GM18502 (cell line): ENCODE measurements at regions not wholly inside any gene's neighbourhood (a gene's known extent, or its start where the extent isn't known, plus 50 kb on each side); places are given as distances from the start of the nearest gene placed in this dataset.
"Not testable (repeated sequence)": the region's sequence is repeated elsewhere in the genome, so short reads cannot be mapped to it uniquely, and the experiment has no call there.

Experiments used
- ATAC-seq: cut with Tn5 transposase; IDR thresholded peaks from one replicate; pipeline ENCODE4 v1.9.1; 2021; ENCODE audit warnings: mild to moderate bottlenecking; ENCODE audit not compliant: unreplicated experiment, poor library complexity

DNA sequence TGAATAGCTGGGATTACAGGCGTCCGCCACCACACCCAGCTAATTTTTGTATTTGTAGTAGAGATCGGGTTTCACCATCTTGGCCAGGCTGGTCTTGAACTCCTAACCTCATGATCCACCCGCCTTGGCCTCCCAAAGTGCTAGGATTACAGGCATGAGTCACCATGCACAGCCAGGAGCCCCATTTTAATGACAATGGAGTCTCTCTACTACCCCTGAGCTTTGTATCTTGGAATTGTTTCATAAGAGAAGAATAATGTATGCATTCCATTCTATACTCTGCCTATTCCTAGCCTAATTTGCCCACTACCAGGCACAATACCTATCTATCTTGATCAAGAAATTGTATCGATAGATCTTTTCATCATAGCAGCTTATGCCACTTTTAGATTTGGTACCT is 574.1 kb downstream of the HTR1A start:
- ATAC-seq = not testable (repeated sequence)

- ATAC-seq = no peak
These were observed 586.4 kb downstream of the HTR1A start for GRCh38 chr5:63375851-63376250.

GRCh38 chr5:63374085-63374484 is 588.2 kb downstream of the HTR1A start:
- no peak for ATAC-seq

DNA sequence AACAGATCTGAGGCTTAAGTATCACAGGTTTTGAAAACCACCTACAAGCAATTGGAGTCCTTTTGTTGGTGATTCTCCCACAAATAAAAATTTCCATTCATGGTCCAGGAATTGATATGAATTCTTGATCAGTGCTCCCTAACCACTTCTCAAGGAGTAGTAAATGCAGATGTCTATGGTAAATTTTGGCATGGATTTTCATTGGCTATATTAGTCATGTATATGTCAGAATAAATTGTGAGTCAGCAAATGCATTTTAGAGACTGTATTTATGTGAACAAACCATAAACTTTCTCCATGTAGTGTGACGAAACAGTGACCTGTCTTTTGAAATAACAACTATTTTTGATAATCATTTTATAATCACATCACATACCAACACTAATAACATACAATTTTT is 611.1 kb downstream of the HTR1A start:
- ATAC-seq = no peak

DNA sequence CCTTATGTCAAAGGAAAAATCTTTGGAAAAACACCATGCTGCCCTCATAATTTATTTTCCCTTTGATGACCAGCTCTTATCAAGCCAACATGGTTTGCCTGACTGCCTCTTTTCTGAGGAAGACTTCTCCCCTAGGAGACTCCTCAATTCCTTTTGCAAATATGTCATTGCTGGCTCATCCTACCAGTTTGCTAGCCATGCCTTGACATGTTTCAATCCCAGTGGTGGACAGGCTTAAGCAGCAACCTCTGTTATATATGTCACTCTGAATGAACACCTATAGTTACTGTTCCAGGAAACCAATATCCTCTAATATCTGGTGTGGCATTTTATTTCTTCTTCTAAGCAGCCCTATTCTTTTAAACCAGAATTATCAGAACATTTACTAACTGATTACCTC is 615.8 kb downstream of the HTR1A start:
- no peak for ATAC-seq

- ATAC-seq = no peak
These were observed 620.8 kb downstream of the HTR1A start for GRCh38 chr5:63341442-63341841.

- ATAC-seq = no peak
These were observed 638.3 kb downstream of the HTR1A start for GRCh38 chr5:63323926-63324325.

DNA sequence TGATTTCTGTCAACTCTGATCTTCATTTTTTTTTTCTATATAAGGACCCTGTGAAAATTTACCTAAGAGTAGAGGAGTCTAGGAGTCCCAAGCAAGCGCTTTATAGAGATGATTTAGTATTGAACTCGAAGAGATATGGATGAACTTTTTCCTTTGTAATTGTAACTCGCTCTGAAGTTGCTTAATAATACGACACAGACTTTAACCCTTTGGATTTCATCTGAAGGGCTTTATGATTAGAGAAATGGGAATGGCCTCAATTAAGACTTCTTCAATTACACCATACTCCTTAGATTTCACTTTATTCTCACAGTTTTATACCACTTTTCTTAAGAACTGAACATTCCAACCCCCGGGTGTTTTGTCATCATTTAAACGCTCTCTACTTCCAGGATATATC is 647.7 kb downstream of the HTR1A start:
- ATAC-seq = no peak

- no peak for ATAC-seq
These were observed 651.6 kb downstream of the HTR1A start for GRCh38 chr5:63310644-63311043.

- ATAC-seq = no peak
These were observed 655.3 kb downstream of the HTR1A start for GRCh38 chr5:63306909-63307308.

- ATAC-seq = no peak
These were observed 668.9 kb downstream of the HTR1A start for GRCh38 chr5:63293317-63293716.

DNA sequence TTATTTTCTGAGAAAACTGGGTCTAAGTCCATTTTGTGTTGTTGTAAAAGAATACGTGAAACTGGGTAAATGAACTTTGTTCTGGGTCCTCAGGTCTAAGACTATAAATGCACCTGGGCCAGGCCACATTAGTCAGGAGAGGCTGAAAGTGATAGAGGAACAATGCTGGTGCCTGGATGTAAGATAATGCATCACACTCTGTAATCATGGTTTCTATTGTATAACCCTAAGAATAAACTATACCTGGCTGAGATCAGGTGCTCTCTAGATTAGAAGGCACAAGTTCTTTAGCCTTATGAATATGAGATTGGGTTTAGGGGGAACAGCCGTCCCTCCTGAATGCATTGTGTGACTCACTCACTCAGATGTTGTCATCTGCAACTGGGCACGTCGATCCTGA is 675.5 kb downstream of the HTR1A start:
- ATAC-seq = no peak

GRCh38 chr5:63263411-63263810 is 684.8 kb downstream of the LRRC70 start:
- no peak for ATAC-seq

DNA sequence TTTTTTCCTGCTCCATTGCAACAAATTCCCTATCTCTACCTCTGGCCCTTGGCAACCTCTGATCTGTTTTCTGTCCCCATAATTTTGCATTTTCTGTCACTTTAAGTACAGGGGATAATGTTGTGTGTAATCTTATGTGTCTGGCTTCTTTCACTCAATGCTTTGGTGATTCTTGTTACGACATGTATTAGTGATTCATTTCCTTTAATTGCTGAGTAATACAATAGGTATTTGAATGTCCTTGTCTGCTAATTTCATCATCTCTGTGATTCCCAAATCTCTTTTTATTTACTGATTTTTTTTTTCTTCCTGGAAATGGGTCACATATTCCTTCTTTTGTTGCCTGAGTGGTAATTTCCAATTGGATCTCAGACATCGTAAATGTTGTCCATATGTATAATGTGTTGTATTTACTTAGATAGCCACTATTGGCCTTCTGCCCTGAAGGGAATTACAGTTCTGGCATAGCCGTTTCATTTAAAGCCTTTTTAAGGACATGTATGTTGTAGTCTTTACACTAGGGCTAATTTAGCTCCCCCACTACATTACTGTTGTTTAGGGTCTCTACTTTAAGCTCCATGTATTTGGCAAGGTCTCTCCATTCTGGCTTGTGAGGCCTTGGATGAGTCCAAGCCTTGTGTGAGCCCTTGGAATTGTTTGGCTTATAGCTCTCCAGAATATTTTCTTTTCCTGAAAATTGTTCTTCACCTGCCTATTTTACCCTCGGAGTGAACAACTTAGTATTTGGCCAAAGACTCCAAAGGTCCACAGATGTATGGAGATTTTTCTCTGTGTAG is 683.8 kb downstream of the LRRC70 start:
- no peak for ATAC-seq

DNA sequence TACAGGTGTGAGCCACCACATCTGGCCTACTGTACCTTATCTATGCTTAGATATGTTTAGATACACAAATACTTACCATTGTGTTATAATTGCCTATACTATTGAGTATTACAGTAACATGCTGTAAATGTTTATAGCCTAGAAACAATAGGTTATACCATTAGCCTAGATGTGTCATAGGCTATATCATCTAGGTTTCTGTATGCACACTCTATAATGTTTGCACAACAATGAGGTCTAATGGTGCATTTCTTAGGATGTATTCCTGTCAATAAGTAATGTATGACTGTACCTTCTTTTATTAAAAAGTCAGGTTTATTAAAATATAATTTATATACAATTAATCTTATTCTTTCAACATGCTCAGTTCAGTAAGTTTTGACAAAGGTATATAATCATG is 683.1 kb downstream of the LRRC70 start:
- ATAC-seq = no peak

- no peak for ATAC-seq
These were observed 677.0 kb downstream of the LRRC70 start for GRCh38 chr5:63255594-63255993.

DNA sequence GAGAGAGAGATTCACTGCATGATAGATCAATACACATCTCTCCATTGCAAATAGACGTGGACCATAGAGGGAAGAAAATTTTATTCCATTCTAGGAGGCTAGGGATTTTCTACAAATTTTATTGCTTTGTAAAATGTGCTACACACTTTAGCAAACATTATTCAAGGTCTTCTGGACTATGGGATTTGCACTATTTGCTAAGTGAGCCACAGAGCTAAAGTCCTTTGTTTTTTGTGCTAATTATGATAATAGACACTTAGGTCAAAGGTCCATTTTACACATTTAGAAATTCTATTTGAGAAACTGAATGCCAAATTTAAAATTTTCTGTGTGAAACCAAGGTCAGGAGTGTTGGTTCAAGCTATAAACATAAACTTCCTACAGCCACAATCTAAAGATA is 672.3 kb downstream of the LRRC70 start:
- ATAC-seq = no peak

- ATAC-seq = no peak
These were observed 671.3 kb downstream of the LRRC70 start for GRCh38 chr5:63249960-63250359.

GRCh38 chr5:63247651-63248050 is 669.0 kb downstream of the LRRC70 start:
- no peak for ATAC-seq

- no peak for ATAC-seq
These were observed 666.7 kb downstream of the LRRC70 start for GRCh38 chr5:63245271-63245670.

DNA sequence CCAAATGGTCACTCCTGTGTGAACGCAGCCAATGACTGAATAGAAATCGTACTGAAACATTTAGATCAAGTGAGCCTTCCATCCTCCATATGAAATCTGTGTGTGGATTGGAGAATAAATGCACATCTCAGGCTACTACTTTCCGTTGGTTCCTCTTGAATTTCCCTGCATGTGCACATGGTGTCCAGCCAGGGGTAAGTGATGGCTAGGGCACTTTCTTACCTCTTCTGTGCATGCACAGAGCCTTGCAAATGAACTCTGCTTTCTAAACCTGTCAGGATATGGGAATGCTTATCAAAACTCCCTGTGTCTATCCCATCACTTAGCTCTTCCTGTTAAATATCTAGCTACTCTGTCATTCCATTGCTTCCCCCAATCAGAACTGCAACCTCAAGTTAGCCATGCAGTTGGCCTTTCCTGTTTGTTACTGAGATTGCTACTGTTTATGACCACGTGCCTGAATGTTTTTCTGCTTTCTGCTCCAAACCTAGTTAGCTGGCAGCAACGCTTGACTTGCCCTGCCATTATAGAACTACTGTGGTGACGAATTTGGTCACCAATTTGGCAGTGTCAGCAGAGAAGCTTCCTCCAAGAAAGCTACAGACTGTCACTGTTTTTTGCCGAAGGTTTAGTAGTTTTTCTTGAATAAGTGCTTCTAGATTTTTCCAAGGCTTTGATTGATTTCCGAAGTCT is 661.6 kb downstream of the LRRC70 start:
- no peak for ATAC-seq

- ATAC-seq = no peak
These were observed 655.3 kb downstream of the LRRC70 start for GRCh38 chr5:63233911-63234310.
